ENCODE measurements at regions not wholly inside any gene's neighbourhood (a gene's known extent, or its start where the extent isn't known, plus 50 kb on each side); places are given as distances from the start of the nearest gene placed in this dataset.
"Not testable (repeated sequence)": the region's sequence is repeated elsewhere in the genome, so short reads cannot be mapped to it uniquely, and the experiment has no call there.

DNA sequence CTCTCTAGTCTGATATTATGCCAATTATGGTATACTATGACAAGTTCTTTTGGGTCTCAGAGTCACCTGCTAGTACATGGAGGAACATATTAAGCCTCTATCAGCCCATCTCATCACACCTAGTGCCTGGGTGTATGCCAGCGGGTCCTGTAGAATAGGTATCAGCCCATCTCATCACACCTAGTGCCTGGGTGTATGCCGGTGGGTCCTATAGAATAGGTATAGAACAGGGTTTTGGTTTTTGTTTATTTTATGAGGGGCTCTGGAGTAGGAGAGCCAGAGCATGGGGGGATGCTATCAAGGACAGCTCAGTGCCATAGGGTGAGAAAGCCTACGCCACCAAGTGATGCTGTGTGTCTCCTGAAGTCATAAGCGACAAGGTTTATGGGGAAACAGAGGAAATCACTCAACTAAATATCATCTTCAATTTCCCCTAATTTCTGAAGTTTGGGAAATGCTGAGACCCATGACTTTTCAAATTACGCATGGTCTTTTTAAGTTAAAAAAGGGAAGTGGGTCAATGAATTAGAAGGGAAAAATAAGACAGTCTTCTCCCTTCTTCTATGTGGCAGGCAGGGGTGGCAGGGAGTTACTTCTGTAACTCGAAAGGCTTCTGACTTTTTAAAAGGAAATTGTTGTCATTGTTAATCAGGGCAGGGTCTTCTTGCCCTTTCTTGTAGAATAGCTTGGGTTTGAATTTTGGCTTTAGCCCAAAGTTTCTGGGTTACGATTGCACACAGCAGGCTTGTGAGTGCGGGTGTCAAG, 781.0 kb upstream of the TPTE start:
- TF ChIP-seq TAF7 (tag; IDR thresholded peaks at IDR 0.05); POLR2AphosphoS2 (IDR thresholded peaks at IDR 0.05; ENCODE audit: low read length); CTCF (IDR thresholded peaks at IDR 0.05 in 2 of 3, conservative IDR thresholded peaks at IDR 0.05 in 1 of 3; ENCODE audit: insufficient read depth in 2 of 3, low read depth in 1 of 3, low read length in 3 of 3); HDAC6 (IDR thresholded peaks at IDR 0.05; ENCODE audit: low read depth, low read length); SIN3A (IDR thresholded peaks at IDR 0.05; ENCODE audit: borderline replicate concordance in 2 of 2, control insufficient read depth in 1 of 2, low read depth in 2 of 2, low read length in 2 of 2); MXI1 (IDR thresholded peaks at IDR 0.05; ENCODE audit: low read depth, low read length); ESRRA (IDR thresholded peaks at IDR 0.05; ENCODE audit: borderline replicate concordance, low read depth); BACH1 (tag; IDR thresholded peaks at IDR 0.05): not testable (repeated sequence)
- TF ChIP-seq, protein P1, sequence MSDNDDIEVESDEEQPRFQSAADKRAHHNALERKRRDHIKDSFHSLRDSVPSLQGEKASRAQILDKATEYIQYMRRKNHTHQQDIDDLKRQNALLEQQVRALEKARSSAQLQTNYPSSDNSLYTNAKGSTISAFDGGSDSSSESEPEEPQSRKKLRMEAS (CRISPR knock-in tag; IDR thresholded peaks at IDR 0.05), result not testable (repeated sequence)
- TF ChIP-seq, protein P2, sequence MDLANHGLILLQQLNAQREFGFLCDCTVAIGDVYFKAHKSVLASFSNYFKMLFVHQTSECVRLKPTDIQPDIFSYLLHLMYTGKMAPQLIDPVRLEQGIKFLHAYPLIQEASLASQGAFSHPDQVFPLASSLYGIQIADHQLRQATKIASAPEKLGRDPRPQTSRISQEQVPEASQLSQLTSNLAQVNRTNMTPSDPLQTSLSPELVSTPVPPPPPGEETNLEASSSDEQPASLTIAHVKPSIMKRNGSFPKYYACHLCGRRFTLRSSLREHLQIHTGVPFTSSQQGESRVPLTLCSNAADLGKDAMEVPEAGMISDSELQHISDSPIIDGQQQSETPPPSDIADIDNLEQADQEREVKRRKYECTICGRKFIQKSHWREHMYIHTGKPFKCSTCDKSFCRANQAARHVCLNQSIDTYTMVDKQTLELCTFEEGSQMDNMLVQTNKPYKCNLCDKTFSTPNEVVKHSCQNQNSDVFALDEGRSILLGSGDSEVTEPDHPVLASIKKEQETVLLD (IDR thresholded peaks at IDR 0.05), result not testable (repeated sequence)
